ENCODE measurements at regions not wholly inside any gene's neighbourhood (a gene's known extent, or its start where the extent isn't known, plus 50 kb on each side); places are given as distances from the start of the nearest gene placed in this dataset.

DNA sequence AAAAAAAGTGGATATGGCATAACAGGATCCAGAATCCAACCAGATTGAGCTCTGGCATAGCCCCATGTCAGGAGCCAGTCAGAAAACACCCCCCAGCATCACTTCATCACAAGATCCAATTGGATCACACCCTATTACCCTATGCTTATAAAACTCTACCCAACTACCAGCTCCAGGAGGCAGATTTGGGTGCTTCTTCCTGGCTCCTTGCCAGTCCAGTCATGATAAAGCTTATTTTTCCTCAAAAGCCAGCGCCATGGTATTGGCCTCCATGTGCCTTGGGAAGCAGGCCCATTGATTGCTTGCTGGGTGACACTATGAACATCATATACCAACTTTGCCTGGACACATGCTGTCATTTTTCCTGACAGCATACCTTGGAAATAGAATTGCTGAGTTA, 281.4 kb upstream of the MKLN1 start:
- TF ChIP-seq, protein P1, sequence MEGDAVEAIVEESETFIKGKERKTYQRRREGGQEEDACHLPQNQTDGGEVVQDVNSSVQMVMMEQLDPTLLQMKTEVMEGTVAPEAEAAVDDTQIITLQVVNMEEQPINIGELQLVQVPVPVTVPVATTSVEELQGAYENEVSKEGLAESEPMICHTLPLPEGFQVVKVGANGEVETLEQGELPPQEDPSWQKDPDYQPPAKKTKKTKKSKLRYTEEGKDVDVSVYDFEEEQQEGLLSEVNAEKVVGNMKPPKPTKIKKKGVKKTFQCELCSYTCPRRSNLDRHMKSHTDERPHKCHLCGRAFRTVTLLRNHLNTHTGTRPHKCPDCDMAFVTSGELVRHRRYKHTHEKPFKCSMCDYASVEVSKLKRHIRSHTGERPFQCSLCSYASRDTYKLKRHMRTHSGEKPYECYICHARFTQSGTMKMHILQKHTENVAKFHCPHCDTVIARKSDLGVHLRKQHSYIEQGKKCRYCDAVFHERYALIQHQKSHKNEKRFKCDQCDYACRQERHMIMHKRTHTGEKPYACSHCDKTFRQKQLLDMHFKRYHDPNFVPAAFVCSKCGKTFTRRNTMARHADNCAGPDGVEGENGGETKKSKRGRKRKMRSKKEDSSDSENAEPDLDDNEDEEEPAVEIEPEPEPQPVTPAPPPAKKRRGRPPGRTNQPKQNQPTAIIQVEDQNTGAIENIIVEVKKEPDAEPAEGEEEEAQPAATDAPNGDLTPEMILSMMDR (IDR thresholded peaks at IDR 0.05; ENCODE audit: extremely low read depth, low read depth, low read length) = no peak
- Histone ChIP-seq H3K79me2 (ENCODE audit: insufficient read depth, low read length) (peaks cover 79% of the 10 kb centered on the region), H3K4me1 (ENCODE audit: insufficient read depth, low read length) (no peaks in the 10 kb centered on the region), H3K36me3 (ENCODE audit: insufficient read depth, low read length) (no peaks in the 10 kb centered on the region), H3K9me3 (ENCODE audit: low read depth, low read length) (no peaks in the 10 kb centered on the region), H3K4me3 (ENCODE audit: insufficient read depth, low read length) (no peak overlapping the region), H3K27me3 (ENCODE audit: insufficient read depth, low read length) (no peaks in the 10 kb centered on the region), H3K27ac (ENCODE audit: low read depth, low read length) (no peak overlapping the region), H2AFZ (ENCODE audit: low read length) (no peak overlapping the region), H4K20me1 (ENCODE audit: insufficient read depth, low read length) (peaks cover 16% of the 10 kb centered on the region), H3K4me2 (ENCODE audit: insufficient read depth, low read length) (no peak overlapping the region)
- DNase-seq (ENCODE audit: insufficient read length, low spot score, missing footprints) = no peak

- no peak overlapping the region for H3K27ac ChIP-seq (ENCODE audit: low read depth, low read length)
- no peaks in the 10 kb centered on the region for H3K36me3 ChIP-seq (ENCODE audit: insufficient read depth, low read length)
- no peak overlapping the region for H2AFZ ChIP-seq (ENCODE audit: low read length)
- peaks cover 71% of the 10 kb centered on the region for H3K79me2 ChIP-seq (ENCODE audit: insufficient read depth, low read length)
- H3K4me2 ChIP-seq (ENCODE audit: insufficient read depth, low read length) = no peak overlapping the region
- no peaks in the 10 kb centered on the region for H3K4me1 ChIP-seq (ENCODE audit: insufficient read depth, low read length)
- H3K4me3 ChIP-seq (ENCODE audit: insufficient read depth, low read length) = no peak overlapping the region
- H3K9me3 ChIP-seq (ENCODE audit: low read depth, low read length) = no peaks in the 10 kb centered on the region
- TF ChIP-seq, protein P1 (IDR thresholded peaks at IDR 0.05; ENCODE audit: extremely low read depth, low read depth, low read length) = no peak
- DNase-seq (ENCODE audit: insufficient read length, low spot score, missing footprints) = no peak
- peaks cover 16% of the 10 kb centered on the region for H4K20me1 ChIP-seq (ENCODE audit: insufficient read depth, low read length)
- no peaks in the 10 kb centered on the region for H3K27me3 ChIP-seq (ENCODE audit: insufficient read depth, low read length)
These were observed 279.9 kb upstream of the MKLN1 start for GRCh38 chr7:131047651-131048304.

GRCh38 chr7:131051304-131051703, 276.4 kb upstream of the MKLN1 start:
- no peak overlapping the region for H3K4me3 ChIP-seq (ENCODE audit: insufficient read depth, low read length)
- H3K27me3 ChIP-seq (ENCODE audit: insufficient read depth, low read length) = no peaks in the 10 kb centered on the region
- peaks cover 28% of the 10 kb centered on the region for H4K20me1 ChIP-seq (ENCODE audit: insufficient read depth, low read length)
- DNase-seq (ENCODE audit: insufficient read length, low spot score, missing footprints) = no peak
- TF ChIP-seq, protein P1 (IDR thresholded peaks at IDR 0.05; ENCODE audit: extremely low read depth, low read depth, low read length) = no peak
- H3K4me2 ChIP-seq (ENCODE audit: insufficient read depth, low read length) = no peak overlapping the region
- no peaks in the 10 kb centered on the region for H3K4me1 ChIP-seq (ENCODE audit: insufficient read depth, low read length)
- peaks cover 82% of the 10 kb centered on the region for H3K79me2 ChIP-seq (ENCODE audit: insufficient read depth, low read length)
- H2AFZ ChIP-seq (ENCODE audit: low read length) = no peak overlapping the region
- H3K36me3 ChIP-seq (ENCODE audit: insufficient read depth, low read length) = no peaks in the 10 kb centered on the region
- H3K9me3 ChIP-seq (ENCODE audit: low read depth, low read length) = no peaks in the 10 kb centered on the region
- H3K27ac ChIP-seq (ENCODE audit: low read depth, low read length) = no peak overlapping the region

GRCh38 chr7:131052285-131052904, 275.3 kb upstream of the MKLN1 start:
- peaks cover 10% of the 10 kb centered on the region for H3K4me1 ChIP-seq (ENCODE audit: insufficient read depth, low read length)
- no peak for DNase-seq (ENCODE audit: insufficient read length, low spot score, missing footprints)
- H3K27me3 ChIP-seq (ENCODE audit: insufficient read depth, low read length) = no peaks in the 10 kb centered on the region
- H3K9me3 ChIP-seq (ENCODE audit: low read depth, low read length) = no peaks in the 10 kb centered on the region
- no peaks in the 10 kb centered on the region for H3K36me3 ChIP-seq (ENCODE audit: insufficient read depth, low read length)
- peaks cover 34% of the 10 kb centered on the region for H4K20me1 ChIP-seq (ENCODE audit: insufficient read depth, low read length)
- H2AFZ ChIP-seq (ENCODE audit: low read length) = no peak overlapping the region
- peaks cover 82% of the 10 kb centered on the region for H3K79me2 ChIP-seq (ENCODE audit: insufficient read depth, low read length)
- no peak overlapping the region for H3K27ac ChIP-seq (ENCODE audit: low read depth, low read length)
- H3K4me3 ChIP-seq (ENCODE audit: insufficient read depth, low read length) = no peak overlapping the region
- TF ChIP-seq, protein P1 (IDR thresholded peaks at IDR 0.05; ENCODE audit: extremely low read depth, low read depth, low read length) = no peak
- no peak overlapping the region for H3K4me2 ChIP-seq (ENCODE audit: insufficient read depth, low read length)
